A673 (cell line): ENCODE measurements at regions not wholly inside any gene's neighbourhood (a gene's known extent, or its start where the extent isn't known, plus 50 kb on each side); places are given as distances from the start of the nearest gene placed in this dataset.
A peak's percentile ranks its signal among the peaks of the same experiment; 100 is the strongest.

Experiments
- BruUV-seq: library from RNA; stranded (reverse); fragments of 400-500 nt; replicated peaks from 2 replicates; lab custom pipeline; 2021; lab: Mats Ljungman, UMichigan
- CTCF ChIA-PET: fragments of 300-600 bp; sonication (Branson Sonifier 250); formaldehyde crosslinking; loops from one replicate; lab custom pipeline; 2022; ENCODE audit warnings: antibody characterized with exemption; lab: Charles Lee
- POLR2A ChIA-PET: fragments of 300-600 bp; sonication (Branson Sonifier 250); formaldehyde crosslinking; loops from one replicate; lab custom pipeline; 2022; ENCODE audit warnings: antibody characterized with exemption; ENCODE audit not compliant: low non-redundant PET; lab: Charles Lee
- DNase-seq: peaks from one replicate; pipeline ENCODE4 v3.0.0-alpha.2; 2015; ENCODE audit warnings: low spot score
- H3K27ac ChIP-seq: fragments of 200-600 bp; sonication (generic); 2 replicates; pipeline ENCODE4 v1.5.1; 2016; ENCODE audit warnings: mixed run types, low read depth, mild to moderate bottlenecking, mixed read lengths, antibody characterized with exemption, low read length; ENCODE audit not compliant: poor library complexity, severe bottlenecking
- H3K27me3 ChIP-seq: fragments of 200-600 bp; sonication (generic); replicated peaks from 2 replicates; pipeline ENCODE4 v1.6.1; 2017; ENCODE audit warnings: mixed run types, low read depth, mild to moderate bottlenecking, mixed read lengths, antibody characterized with exemption, low read length; ENCODE audit not compliant: insufficient read depth, poor library complexity
- H3K36me3 ChIP-seq: fragments of 200-600 bp; sonication (generic); 2 replicates; pipeline ENCODE4 v1.6.1; 2016; ENCODE audit warnings: mixed run types, mild to moderate bottlenecking, mixed read lengths, antibody characterized with exemption, low read length; ENCODE audit not compliant: insufficient read depth, poor library complexity, severe bottlenecking
- H3K4me1 ChIP-seq: fragments of 200-600 bp; sonication (generic); 2 replicates; pipeline ENCODE4 v1.6.1; 2017; ENCODE audit warnings: mixed run types, mild to moderate bottlenecking, mixed read lengths, antibody characterized with exemption, low read length; ENCODE audit not compliant: insufficient read depth, poor library complexity, severe bottlenecking
- H3K4me3 ChIP-seq: fragments of 200-600 bp; sonication (generic); 2 replicates; pipeline ENCODE4 v1.5.1; 2016; ENCODE audit warnings: low read depth, mixed run types, mild to moderate bottlenecking, mixed read lengths, low read length; ENCODE audit not compliant: poor library complexity, severe bottlenecking
- H3K9me3 ChIP-seq: fragments of 200-600 bp; sonication (generic); 2 replicates; pipeline ENCODE4 v1.6.1; 2016; ENCODE audit warnings: mixed run types, low read depth, mild to moderate bottlenecking, mixed read lengths, antibody characterized with exemption, low read length; ENCODE audit not compliant: poor library complexity, severe bottlenecking
- EZH2 ChIP-seq: fragments of 200-600 bp; sonication (generic); IDR thresholded peaks from 2 replicates; pipeline ENCODE4 v1.6.1; 2017; ENCODE audit warnings: borderline replicate concordance, low read depth, mild to moderate bottlenecking, mixed read lengths, antibody characterized with exemption, low read length; ENCODE audit not compliant: poor library complexity, severe bottlenecking
- intact Hi-C: fragments of 100-400 bp; cut with micrococcal nuclease; formaldehyde crosslinking; loops from one replicate; pipeline ENCODE4 v1.10.0; 2022; ENCODE audit not compliant: unreplicated experiment
- TF ChIP-seq, protein P1 (sequence below): fragments of 300-800, 200-600 bp; sonication (generic); conservative IDR thresholded peaks from 2 replicates; pipeline ENCODE4 v1.5.1; 2017; ENCODE audit warnings: low read depth, mild to moderate bottlenecking, antibody characterized with exemption, low read length, moderate library complexity, mixed read lengths

DNA sequence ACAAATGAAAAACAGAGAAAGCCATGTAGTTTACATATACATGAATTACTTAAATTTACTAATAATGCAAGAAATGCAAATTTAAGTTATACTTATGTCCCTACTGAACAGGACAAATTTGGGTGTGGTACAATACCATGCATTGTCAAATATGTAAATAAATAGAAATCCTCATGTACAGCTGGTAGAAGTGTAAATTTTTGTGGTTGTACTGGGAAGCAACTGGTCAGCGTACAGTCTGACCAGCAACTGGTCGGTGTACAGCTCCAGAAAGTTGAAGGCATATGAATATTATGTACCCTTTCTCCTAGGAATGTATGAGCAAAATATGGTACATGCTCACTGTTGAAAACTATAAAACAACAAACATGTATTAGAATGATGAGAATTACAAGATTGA, 93.9 kb upstream of the TMEM106B start:
- Histone ChIP-seq H3K4me3 (no peak overlapping the region), H3K27me3 (peaks cover under 1% of the 10 kb centered on the region), H3K4me1 (no peaks in the 10 kb centered on the region), H3K36me3 (no peaks in the 10 kb centered on the region), H3K9me3 (no peaks in the 10 kb centered on the region), H3K27ac (no peak overlapping the region)
- TF ChIP-seq, protein P1, sequence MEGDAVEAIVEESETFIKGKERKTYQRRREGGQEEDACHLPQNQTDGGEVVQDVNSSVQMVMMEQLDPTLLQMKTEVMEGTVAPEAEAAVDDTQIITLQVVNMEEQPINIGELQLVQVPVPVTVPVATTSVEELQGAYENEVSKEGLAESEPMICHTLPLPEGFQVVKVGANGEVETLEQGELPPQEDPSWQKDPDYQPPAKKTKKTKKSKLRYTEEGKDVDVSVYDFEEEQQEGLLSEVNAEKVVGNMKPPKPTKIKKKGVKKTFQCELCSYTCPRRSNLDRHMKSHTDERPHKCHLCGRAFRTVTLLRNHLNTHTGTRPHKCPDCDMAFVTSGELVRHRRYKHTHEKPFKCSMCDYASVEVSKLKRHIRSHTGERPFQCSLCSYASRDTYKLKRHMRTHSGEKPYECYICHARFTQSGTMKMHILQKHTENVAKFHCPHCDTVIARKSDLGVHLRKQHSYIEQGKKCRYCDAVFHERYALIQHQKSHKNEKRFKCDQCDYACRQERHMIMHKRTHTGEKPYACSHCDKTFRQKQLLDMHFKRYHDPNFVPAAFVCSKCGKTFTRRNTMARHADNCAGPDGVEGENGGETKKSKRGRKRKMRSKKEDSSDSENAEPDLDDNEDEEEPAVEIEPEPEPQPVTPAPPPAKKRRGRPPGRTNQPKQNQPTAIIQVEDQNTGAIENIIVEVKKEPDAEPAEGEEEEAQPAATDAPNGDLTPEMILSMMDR, result no peak
- TF ChIP-seq EZH2, result no peak
- no TSS peak for BruUV-seq
- ChIA-PET CTCF (no interaction called here), POLR2A (no interaction called here)
- intact Hi-C loops, result no loop called here
- no peak for DNase-seq

DNA sequence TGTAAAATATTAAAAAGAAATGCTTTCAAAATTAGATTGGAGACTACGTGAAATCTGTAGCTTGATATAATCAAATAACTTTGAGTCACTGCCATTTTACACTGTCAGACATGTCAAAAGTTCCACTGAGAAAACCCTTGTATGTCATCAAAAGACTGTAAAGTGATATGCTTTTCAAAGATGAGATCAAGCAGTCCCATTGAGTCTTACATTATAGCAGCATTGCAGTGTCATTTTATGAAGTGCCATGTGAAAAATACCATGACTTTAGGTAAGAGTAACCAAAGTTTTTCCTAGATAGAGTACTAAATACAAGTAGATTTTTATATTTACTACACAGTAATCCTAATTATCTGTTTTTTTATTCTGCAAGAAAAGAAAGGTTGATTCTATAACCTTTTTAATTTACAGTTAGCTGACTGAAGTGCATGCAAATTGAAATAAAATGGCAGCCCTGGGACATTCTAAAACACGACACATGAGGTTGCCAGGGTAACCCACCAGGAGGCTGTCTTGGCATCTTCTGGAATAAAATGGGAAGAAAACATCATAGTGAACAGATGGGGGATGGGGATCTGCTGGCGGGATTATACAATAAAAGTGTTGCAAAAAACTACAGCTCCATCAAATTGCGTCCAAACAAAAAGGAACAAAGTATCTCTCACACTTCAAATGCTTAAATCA, 91.3 kb upstream of the TMEM106B start:
- Histone ChIP-seq H3K36me3 (no peaks in the 10 kb centered on the region), H3K27ac (no peak overlapping the region), H3K4me1 (no peaks in the 10 kb centered on the region), H3K4me3 (no peak overlapping the region), H3K9me3 (no peaks in the 10 kb centered on the region), H3K27me3 (no peaks in the 10 kb centered on the region)
- peak; percentile 34 for DNase-seq
- CTCF ChIA-PET, result no interaction called here
- intact Hi-C loops, result no loop called here
- POLR2A ChIA-PET, result no interaction called here
- BruUV-seq, result no TSS peak
- TF ChIP-seq, protein P1, result no peak
- TF ChIP-seq EZH2, result no peak

DNA sequence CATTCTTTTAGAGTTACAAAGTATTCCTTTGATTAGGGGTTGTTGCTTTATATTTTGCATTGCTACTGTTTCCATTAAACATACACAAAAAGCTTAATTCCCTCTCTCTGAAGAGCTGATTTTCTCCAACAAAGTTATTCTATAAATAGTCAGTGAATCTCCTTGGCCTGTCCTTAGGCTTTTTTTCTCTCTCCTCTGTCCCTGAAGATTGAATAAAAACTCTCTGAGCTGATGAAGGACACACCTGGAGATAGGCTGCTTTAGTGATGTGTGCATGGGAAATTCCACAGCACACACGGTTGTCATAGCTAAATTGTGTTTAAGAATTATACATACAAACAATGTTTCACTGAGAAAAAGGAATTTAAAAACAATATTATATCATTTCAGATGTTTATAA, 90.5 kb upstream of the TMEM106B start:
- intact Hi-C loops, result no loop called here
- ChIA-PET CTCF (no interaction called here), POLR2A (no interaction called here)
- no peaks in the 10 kb centered on the region for H3K36me3 ChIP-seq
- H3K27me3 ChIP-seq, result no peaks in the 10 kb centered on the region
- no peaks in the 10 kb centered on the region for H3K4me1 ChIP-seq
- H3K27ac ChIP-seq, result no peak overlapping the region
- H3K9me3 ChIP-seq, result no peaks in the 10 kb centered on the region
- no peak for DNase-seq
- no TSS peak for BruUV-seq
- H3K4me3 ChIP-seq, result no peak overlapping the region
- no peak for TF ChIP-seq EZH2
- TF ChIP-seq, protein P1, result no peak
